Activated CD4-positive, alpha-beta T cell treated with anti-CD3 and anti-CD28 coated beads, Interleukin-2, amount 50 U/mL, for 16 hours (primary cell): ENCODE measurements at regions not wholly inside any gene's neighbourhood (a gene's known extent, or its start where the extent isn't known, plus 50 kb on each side); places are given as distances from the start of the nearest gene placed in this dataset.

Experiments used
- DNase-seq: peaks from one replicate; pipeline ENCODE4 v3.0.0-alpha.2; 2020

- no peak for DNase-seq
Observed at GRCh38 chr4:14592950-14593349, 409.3 kb upstream of the CPEB2 start.

- no peak for DNase-seq
Observed at GRCh38 chr4:14596028-14596427, 406.3 kb upstream of the CPEB2 start.

GRCh38 chr4:14596437-14596836 lies 405.8 kb upstream of the CPEB2 start:
- no peak for DNase-seq

DNA sequence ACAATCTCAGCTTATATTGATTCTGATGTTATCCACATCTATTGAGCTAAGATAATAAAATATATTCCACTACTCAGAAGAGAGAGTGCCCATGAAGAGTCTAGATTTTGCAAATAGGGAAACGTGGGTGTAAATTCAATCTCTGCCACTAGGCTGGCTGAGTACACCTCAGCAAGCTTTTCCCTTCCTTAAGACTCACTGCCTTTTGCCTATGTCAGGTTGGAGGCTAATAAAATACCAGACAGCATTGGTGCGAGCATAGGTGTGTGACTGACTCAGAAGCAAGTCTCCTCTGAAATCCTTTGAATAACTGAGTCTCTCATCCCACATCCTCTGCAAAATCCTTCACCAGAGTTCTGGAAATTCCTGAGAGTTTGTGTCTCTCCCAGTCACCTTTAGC lies 405.4 kb upstream of the CPEB2 start:
- no peak for DNase-seq

DNA sequence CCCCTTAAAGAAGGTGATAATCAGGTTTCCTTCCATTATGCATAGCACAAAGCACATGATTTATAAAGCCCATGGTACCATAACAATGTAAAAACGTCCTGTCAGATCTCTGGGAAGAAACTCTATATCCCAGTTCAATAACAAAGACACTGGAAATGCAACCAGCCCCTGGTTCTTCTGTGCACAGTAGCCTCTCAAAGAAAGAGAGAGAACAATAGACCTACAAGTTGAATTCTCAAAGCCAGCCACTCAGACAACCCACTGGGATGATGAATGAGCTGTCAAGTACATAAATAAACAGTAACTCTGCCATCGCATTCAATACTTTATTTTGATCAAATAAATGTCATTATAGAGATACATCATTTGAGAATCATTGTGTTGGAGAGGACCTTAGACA lies 400.1 kb upstream of the CPEB2 start:
- DNase-seq: no peak

GRCh38 chr4:14607001-14607400 lies 395.3 kb upstream of the CPEB2 start:
- DNase-seq: no peak

- DNase-seq: no peak
Observed at GRCh38 chr4:14607578-14607977, 394.7 kb upstream of the CPEB2 start.

- no peak for DNase-seq
Observed at GRCh38 chr4:14608630-14609029, 393.7 kb upstream of the CPEB2 start.

GRCh38 chr4:14614840-14615239 lies 387.4 kb upstream of the CPEB2 start:
- no peak for DNase-seq

GRCh38 chr4:14615671-14616070 lies 386.6 kb upstream of the CPEB2 start:
- DNase-seq: no peak

- DNase-seq: no peak
Observed at GRCh38 chr4:14620567-14621141, 381.6 kb upstream of the CPEB2 start.

DNA sequence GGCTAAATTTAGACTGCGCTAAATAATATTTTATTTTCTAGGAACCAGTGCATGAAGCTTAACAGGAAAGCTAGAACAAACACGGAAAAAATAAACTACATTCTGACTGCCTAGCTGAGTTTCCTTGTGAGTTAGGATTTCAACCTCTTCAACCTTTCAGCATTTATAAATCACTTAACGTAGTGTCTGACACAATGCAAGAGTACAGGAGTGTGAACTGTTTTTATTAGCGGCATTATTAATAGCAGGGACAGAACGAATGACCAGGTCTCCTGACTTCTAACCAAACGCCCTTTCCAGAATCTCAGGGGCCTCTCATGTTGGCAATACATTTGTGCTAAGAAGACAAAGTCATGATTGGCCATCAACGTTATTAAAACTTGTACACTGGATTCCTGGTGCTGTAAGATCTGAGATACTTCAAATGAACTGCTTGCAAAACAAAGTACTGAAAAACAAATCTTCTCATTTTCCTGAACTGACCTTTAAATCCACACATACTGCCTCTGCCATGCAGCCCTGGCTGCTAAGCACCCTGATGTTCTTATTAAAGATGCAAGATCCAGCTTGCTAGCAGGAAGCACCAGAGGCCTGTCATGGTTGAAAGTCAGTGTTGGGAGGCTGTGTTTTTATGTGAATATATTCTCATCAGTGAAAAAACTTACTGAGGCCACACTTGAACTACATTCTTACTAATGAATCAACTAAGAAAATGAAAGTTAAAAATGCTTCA lies 380.4 kb upstream of the CPEB2 start:
- no peak for DNase-seq

DNA sequence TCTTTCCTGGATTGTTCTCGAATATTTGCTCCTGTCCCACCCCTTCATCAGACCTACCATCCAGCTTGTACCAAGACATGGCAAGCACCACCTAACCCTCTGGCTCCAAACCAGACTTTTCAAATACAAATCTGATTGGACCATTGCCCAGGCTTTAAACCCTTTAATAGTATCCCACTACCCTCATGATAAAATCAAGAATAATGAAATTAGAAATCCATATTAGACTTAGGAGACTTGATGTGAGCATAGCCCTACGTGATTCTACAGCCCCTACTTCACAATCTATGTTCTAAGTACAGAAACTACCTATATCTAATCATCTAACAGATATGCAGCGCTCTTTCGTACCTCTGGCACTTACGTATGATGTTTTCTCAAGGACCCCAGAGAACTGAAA lies 375.2 kb upstream of the CPEB2 start:
- no peak for DNase-seq

- DNase-seq: no peak
Observed at GRCh38 chr4:14631806-14632440, 370.4 kb upstream of the CPEB2 start.

DNA sequence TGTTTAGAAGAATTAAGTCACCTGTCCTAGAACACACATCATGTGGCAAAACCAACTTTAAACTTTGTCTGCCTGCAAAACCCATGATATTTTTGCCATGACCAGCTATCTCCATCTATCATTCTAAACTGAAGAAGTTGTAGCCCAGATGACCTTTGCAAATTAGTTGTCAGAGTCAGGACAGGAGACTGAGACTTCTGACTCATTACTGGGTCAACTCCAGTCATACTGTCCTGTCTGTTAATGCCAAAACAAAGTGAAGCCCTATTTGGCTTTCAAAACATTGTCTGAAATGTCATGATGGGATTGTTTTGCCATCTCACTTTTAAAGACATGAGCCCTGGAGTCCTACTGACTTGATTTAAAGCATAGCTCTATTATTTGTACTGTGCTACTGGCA lies 365.7 kb upstream of the CPEB2 start:
- DNase-seq: no peak

DNA sequence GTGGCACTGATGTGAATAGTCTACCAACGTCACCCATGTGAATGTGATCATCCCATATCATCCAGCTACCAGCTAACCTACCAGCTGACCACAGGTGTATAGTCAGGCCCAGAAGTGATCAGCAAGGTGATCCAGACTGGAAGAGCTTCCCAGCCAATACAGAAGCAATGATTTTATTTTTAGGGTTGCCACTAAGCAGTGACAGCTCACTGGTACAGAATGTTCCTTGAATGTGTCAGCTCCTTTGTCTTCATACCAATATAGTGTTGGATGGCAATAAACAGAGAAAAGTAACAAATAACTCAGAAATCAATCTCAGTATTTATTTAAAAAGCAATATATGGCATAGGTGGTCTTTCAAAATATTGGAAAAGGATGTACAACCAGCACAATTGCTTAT lies 361.8 kb upstream of the CPEB2 start:
- DNase-seq: no peak

DNA sequence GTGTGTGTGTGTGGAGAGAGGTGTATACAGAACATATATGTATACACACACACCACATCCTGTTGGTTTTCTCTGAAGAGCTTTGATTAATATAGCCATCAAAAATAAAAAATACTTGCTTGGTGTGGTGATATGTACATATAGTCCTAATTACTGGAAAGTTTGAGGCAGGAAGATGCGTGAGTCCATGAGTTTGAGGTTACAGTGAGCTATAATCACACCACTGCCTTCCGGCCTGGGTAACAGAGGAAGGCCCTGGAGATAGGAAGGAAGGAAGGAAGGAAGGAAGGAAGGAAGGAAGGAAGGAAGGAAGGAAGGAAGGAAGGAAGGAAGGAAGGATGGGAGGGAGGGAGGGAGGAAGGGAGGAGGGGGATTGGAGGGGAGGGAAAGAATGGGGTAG lies 360.4 kb upstream of the CPEB2 start:
- no peak for DNase-seq

GRCh38 chr4:14644580-14645282 lies 357.6 kb upstream of the CPEB2 start:
- DNase-seq: no peak

DNA sequence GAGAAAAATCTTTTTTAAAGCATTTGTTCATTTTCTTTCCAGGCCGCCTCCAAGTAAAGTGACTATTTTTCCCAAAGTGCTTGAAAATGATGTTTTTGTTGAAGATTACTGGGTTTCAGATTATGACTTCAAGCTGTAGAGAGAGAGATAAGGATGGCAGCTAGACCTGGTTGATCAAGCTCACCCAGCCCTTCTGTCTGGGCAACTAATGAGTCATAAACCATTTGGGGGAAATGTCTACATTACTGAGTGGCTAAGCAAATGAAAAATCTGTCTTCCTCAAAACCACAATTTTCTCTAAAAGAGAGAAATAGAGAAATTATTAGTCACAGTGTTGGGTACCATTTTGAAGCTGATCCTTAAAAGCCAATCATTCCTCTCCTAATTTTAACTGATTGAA lies 355.4 kb upstream of the CPEB2 start:
- no peak for DNase-seq

DNA sequence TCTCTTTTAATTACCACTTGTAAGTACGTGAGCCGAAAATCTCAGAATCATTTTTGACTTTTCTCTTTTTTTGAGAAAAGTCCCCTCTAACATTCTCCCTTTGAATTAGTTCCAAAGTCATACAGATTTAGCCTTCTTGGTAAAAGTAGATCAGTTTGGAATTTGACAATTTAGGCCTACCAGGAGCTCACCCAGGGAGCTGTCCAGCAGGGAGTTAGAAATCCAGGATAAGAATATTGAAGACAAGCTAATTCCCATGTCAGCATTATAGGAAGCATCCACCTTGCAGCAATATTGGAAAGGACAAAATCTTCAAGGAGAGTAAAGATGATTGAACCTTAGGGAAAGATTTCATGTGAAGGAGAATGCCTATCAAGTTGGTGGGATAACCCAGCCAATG lies 352.2 kb upstream of the CPEB2 start:
- DNase-seq: no peak

DNA sequence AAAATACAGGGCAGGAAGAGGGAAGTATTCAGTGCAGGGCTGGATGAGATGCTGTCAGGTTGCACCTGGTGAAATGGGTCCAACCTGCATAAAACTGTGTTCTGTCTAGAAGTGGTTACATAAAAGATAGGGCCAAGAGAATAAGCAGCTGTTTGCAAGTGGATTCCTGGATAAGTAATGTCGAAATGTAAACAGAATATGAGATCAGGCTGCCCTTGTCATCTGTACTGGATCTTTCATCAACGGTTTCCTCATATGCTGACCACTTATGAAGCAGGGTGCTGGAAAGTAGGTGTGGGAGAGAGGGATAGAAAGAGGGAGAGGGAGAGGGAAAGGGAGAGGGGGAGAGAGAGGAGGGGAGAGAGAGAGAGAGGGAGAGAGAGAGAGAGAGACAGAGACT lies 349.8 kb upstream of the CPEB2 start:
- DNase-seq: no peak

GRCh38 chr4:14653338-14653737 lies 348.9 kb upstream of the CPEB2 start:
- no peak for DNase-seq

DNA sequence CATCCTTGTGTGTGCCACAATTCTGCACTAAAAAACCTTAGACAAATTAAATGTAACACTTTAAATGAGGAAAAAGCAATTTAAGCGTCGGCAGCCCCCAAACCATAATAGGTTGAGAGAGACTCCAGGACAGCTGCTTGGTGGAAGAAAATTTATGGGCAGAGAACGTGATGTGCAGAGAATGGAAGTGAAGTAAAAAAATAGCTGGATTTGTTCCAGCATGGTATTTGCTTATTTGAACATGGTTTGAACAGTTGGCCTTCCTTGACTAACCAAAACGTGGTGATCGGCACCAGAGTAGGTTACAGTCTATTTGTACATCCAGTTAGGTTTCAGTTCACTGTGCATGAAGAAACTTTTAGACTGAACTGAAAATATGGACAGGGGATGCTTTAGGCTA lies 343.0 kb upstream of the CPEB2 start:
- no peak for DNase-seq

DNA sequence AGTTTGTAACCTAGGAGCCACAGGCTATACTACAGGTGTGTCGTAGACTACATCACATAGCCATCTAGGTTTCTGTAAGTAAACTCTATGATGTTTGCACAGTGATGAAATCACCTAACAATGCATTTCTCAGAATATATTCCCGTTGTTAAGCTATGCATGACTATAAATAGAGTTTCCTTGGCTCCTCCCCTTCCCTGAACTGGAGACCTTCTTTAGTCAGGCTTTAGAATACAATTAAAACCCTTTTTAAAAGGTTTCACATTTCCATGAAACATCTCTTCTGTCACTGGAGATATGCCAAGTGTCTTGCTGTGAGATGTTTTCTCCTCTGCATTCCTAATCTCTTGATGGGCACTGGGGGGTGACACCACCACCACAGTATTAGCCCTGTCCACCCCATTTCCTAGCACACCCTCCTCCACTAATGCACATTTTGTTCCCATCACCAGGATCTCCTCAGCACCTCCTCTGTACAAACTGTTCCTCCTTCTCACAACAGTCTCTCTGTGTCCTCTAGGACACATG lies 334.6 kb upstream of the CPEB2 start:
- no peak for DNase-seq
